H54 (cell line): ENCODE measurements at regions not wholly inside any gene's neighbourhood (a gene's known extent, or its start where the extent isn't known, plus 50 kb on each side); places are given as distances from the start of the nearest gene placed in this dataset.
"Not testable (repeated sequence)": the region's sequence is repeated elsewhere in the genome, so short reads cannot be mapped to it uniquely, and the experiment has no call there.

ENCODE experiments used
- DNase-seq: peaks from one replicate; pipeline ENCODE4 v3.0.0; 2011; ENCODE audit warnings: low spot score, mixed read lengths; ENCODE audit not compliant: insufficient read length
- FAIRE-seq: peaks from 3 replicates; lab custom pipeline; 2011; peaks lifted over from hg19 to GRCh38; lab: Jason Lieb, UNC
- POLR2A ChIP-seq: IDR thresholded peaks from 2 replicates; pipeline ENCODE4 v1.6.1; 2011; ENCODE audit warnings: low read depth, mild to moderate bottlenecking, low read length

- TF ChIP-seq POLR2A, result no peak
- DNase-seq (no peak), FAIRE-seq (no peak)
Observed at GRCh38 chr10:124211921-124212320, 118.5 kb upstream of the CHST15 start.

GRCh38 chr10:124210263-124210662 is 116.9 kb upstream of the CHST15 start:
- DNase-seq (no peak), FAIRE-seq (no peak)
- no peak for TF ChIP-seq POLR2A

GRCh38 chr10:124207391-124207790 is 114.0 kb upstream of the CHST15 start:
- no peak for TF ChIP-seq POLR2A
- FAIRE-seq (no peak), DNase-seq (no peak)

GRCh38 chr10:124206616-124207015 is 113.2 kb upstream of the CHST15 start:
- no peak for TF ChIP-seq POLR2A
- no peak for FAIRE-seq
- no peak for DNase-seq

- TF ChIP-seq POLR2A, result no peak
- DNase-seq (no peak), FAIRE-seq (no peak)
Observed at GRCh38 chr10:124205432-124205831, 112.0 kb upstream of the CHST15 start.

- FAIRE-seq, result no peak
- no peak for TF ChIP-seq POLR2A
- DNase-seq, result no peak
Observed at GRCh38 chr10:124204726-124205125, 111.3 kb upstream of the CHST15 start.

GRCh38 chr10:124200011-124200410 is 106.6 kb upstream of the CHST15 start:
- no peak for TF ChIP-seq POLR2A
- DNase-seq (no peak), FAIRE-seq (no peak)

GRCh38 chr10:124198871-124199270 is 105.5 kb upstream of the CHST15 start:
- no peak for TF ChIP-seq POLR2A
- no peak for DNase-seq
- no peak for FAIRE-seq

- TF ChIP-seq POLR2A, result no peak
- FAIRE-seq (no peak), DNase-seq (no peak)
Observed at GRCh38 chr10:124198125-124198501, 104.7 kb upstream of the CHST15 start.

- DNase-seq, result no peak
- TF ChIP-seq POLR2A, result no peak
- no peak for FAIRE-seq
Observed at GRCh38 chr10:124197371-124198124, 104.2 kb upstream of the CHST15 start.

- no peak for TF ChIP-seq POLR2A
- no peak for FAIRE-seq
- no peak for DNase-seq
Observed at GRCh38 chr10:124196659-124197058, 103.3 kb upstream of the CHST15 start.

GRCh38 chr10:124194199-124194824 is 100.9 kb upstream of the CHST15 start:
- DNase-seq (no peak), FAIRE-seq (no peak)
- no peak for TF ChIP-seq POLR2A

GRCh38 chr10:124193309-124193696 is 99.9 kb upstream of the CHST15 start:
- no peak for FAIRE-seq
- TF ChIP-seq POLR2A, result no peak
- DNase-seq, result no peak

GRCh38 chr10:124192664-124193308 is 99.4 kb upstream of the CHST15 start:
- not testable (repeated sequence) for FAIRE-seq, DNase-seq

GRCh38 chr10:124190476-124190875 is 97.1 kb upstream of the CHST15 start:
- not testable (repeated sequence) for FAIRE-seq

More at GRCh38 chr10:124190476-124190875, 97.1 kb upstream of the CHST15 start:
- not testable (repeated sequence) for DNase-seq
